Choroid plexus epithelial cell (primary cell): ENCODE measurements at regions not wholly inside any gene's neighbourhood (a gene's known extent, or its start where the extent isn't known, plus 50 kb on each side); places are given as distances from the start of the nearest gene placed in this dataset.

Experiments
- DNase-seq: peaks from one replicate; pipeline ENCODE4 v3.0.0-alpha.2; 2010; ENCODE audit warnings: low read depth
- H3K4me3 ChIP-seq: 2 replicates; pipeline ENCODE4 v1.5.1; 2011; ENCODE audit warnings: low read depth, mild to moderate bottlenecking, control low read depth, low read length, moderate library complexity
- CTCF ChIP-seq: conservative IDR thresholded peaks from 2 replicates; pipeline ENCODE4 v1.5.1; 2011; ENCODE audit warnings: low read depth, mild to moderate bottlenecking, control low read depth, inconsistent platforms, low read length, moderate library complexity

- no peak for DNase-seq
- H3K4me3 ChIP-seq, result no peak overlapping the region
- no peak for TF ChIP-seq CTCF
Measured at GRCh38 chr2:8178911-8179310, 502.9 kb upstream of the ID2 start.

- TF ChIP-seq CTCF, result no peak
- DNase-seq, result no peak
- H3K4me3 ChIP-seq, result no peak overlapping the region
Measured at GRCh38 chr2:8189316-8189715, 492.5 kb upstream of the ID2 start.

- no peak for DNase-seq
- no peak for TF ChIP-seq CTCF
- H3K4me3 ChIP-seq, result no peak overlapping the region
Measured at GRCh38 chr2:8190279-8190678, 491.6 kb upstream of the ID2 start.

GRCh38 chr2:8191427-8191826, 490.4 kb upstream of the ID2 start:
- no peak overlapping the region for H3K4me3 ChIP-seq
- TF ChIP-seq CTCF, result no peak
- no peak for DNase-seq

GRCh38 chr2:8193146-8193545, 488.7 kb upstream of the ID2 start:
- no peak overlapping the region for H3K4me3 ChIP-seq
- TF ChIP-seq CTCF, result no peak
- DNase-seq, result no peak

- TF ChIP-seq CTCF, result no peak
- no peak for DNase-seq
- H3K4me3 ChIP-seq, result no peak overlapping the region
Measured at GRCh38 chr2:8193686-8194615, 487.9 kb upstream of the ID2 start.

- H3K4me3 ChIP-seq, result no peak overlapping the region
- no peak for TF ChIP-seq CTCF
- DNase-seq, result no peak
Measured at GRCh38 chr2:8195784-8196183, 486.1 kb upstream of the ID2 start.
